Prostate gland (tissue), 2 donors: ENCODE measurements at regions not wholly inside any gene's neighbourhood (a gene's known extent, or its start where the extent isn't known, plus 50 kb on each side); places are given as distances from the start of the nearest gene placed in this dataset.

Source experiments
- DNase-seq: peaks from one replicate; pipeline ENCODE4 v3.0.0-alpha.2; 2019; ENCODE audit warnings: low spot score
- H3K27ac ChIP-seq, 2 donors: fragments of 200-600 bp; sonication (generic); 2 replicates each; pipeline ENCODE4 v1.5.1; 2017 to 2019
- H3K27me3 ChIP-seq: fragments of 200-600 bp; sonication (generic); replicated peaks from 2 replicates; pipeline ENCODE4 v1.5.1; 2019; ENCODE audit not compliant: insufficient read depth
- H3K36me3 ChIP-seq, 2 donors: fragments of 200-600 bp; sonication (generic); 1 replicate in 1 of 2; 2 replicates in 1 of 2; pipeline versions ENCODE4 v1.5.1 to v1.8.1; 2017 to 2019
- H3K4me1 ChIP-seq: fragments of 200-600 bp; sonication (generic); replicated peaks from 2 replicates; pipeline ENCODE4 v1.5.1; 2019
- H3K4me3 ChIP-seq, 2 donors: fragments of 200-600 bp; sonication (generic); 2 replicates each; pipeline ENCODE4 v1.5.1; 2017 to 2019
- H3K9me3 ChIP-seq: fragments of 200-600 bp; sonication (generic); 2 replicates; pipeline ENCODE4 v1.5.1; 2017
- POLR2A ChIP-seq: fragments of 450-650 bp; IDR thresholded peaks from one replicate; pipeline ENCODE4 v1.6.1; 2016; ENCODE audit warnings: antibody characterized with exemption, mild to moderate bottlenecking
- POLR2AphosphoS5 ChIP-seq: sonication (generic); formaldehyde crosslinking; IDR thresholded peaks from one replicate; pipeline ENCODE4 v1.6.1; 2017; ENCODE audit warnings: antibody characterized with exemption
- WGBS: methylation state at CpG from one replicate; pipeline ENCODE4 v1.1.5; 2018; 5-methylcytosine and 5-hydroxymethylcytosine counted together
- intact Hi-C: fragments of 100-400 bp; cut with DNase I; formaldehyde crosslinking; loops from one replicate; pipeline ENCODE4 v1.14.2; 2022
- TF ChIP-seq, protein P1 (sequence below), 4 experiments: fragments of 200-600 bp in 2 of 4; fragments of 450-650 bp in 2 of 4; sonication (generic) in 2 of 4; IDR thresholded peaks; 1 replicate in 3 of 4; 2 replicates in 1 of 4; pipeline ENCODE4 v1.5.1; 2016 to 2019; ENCODE audit warnings: antibody characterized with exemption in 4 of 4, mild to moderate bottlenecking in 2 of 4, moderate library complexity in 2 of 4

DNA sequence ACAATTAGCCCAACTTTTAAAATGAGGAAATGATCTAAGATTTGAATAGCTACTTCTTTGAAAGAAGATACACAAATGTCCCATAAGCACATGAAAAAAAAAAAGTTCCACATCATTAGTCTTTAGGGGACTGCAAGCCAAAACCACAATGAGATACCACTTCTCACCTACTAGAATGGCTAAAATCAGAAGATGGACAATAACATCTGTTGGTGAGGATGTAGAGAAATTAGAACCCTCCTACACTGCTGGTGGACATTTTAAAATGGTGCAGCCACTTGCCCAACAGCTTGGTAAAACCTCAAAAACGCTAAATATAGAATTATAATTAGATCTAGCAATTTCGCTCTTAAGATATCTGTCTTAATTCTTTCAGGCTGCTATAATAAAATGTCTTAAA is 77.1 kb downstream of the MEX3B start:
- no peaks in the 10 kb centered on the region for H3K27me3 ChIP-seq

DNA sequence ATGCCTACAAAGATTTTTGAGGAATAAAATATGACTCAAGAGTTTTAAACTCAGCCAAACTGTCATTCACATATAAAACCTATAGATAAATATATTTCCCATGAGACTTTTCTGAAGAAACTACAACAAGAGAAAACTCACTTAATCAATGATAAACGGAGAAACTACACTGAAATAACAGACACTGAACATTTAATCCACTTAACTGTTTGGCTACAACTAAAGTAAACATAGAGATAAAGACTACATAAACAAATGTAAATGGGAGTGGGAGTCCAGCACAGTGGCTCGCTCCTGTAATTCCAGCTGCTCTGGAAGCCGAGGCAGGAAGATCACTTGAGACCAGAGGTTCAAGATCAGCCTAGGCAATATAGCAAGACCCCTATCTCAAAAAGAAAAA is 79.2 kb downstream of the MEX3B start:
- intact Hi-C loops: no loop called here
- WGBS: 44% methylated on average over 3 of the region's 3 CpGs
- no peaks in the 10 kb centered on the region for H3K9me3 ChIP-seq

More for the DNA sequence above, 77.1 kb downstream of the MEX3B start:
- 90% methylated on average over 2 of the region's 2 CpGs for WGBS
- intact Hi-C loops: no loop called here
- H3K4me3 ChIP-seq: no peak overlapping the region
- no peak for DNase-seq
- H3K9me3 ChIP-seq: no peaks in the 10 kb centered on the region
- no peak for TF ChIP-seq POLR2AphosphoS5
- TF ChIP-seq POLR2A: no peak
- TF ChIP-seq, protein P1, sequence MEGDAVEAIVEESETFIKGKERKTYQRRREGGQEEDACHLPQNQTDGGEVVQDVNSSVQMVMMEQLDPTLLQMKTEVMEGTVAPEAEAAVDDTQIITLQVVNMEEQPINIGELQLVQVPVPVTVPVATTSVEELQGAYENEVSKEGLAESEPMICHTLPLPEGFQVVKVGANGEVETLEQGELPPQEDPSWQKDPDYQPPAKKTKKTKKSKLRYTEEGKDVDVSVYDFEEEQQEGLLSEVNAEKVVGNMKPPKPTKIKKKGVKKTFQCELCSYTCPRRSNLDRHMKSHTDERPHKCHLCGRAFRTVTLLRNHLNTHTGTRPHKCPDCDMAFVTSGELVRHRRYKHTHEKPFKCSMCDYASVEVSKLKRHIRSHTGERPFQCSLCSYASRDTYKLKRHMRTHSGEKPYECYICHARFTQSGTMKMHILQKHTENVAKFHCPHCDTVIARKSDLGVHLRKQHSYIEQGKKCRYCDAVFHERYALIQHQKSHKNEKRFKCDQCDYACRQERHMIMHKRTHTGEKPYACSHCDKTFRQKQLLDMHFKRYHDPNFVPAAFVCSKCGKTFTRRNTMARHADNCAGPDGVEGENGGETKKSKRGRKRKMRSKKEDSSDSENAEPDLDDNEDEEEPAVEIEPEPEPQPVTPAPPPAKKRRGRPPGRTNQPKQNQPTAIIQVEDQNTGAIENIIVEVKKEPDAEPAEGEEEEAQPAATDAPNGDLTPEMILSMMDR (IDR thresholded peaks at IDR 0.05): no peak
- no peak overlapping the region for H3K27ac ChIP-seq
- H3K4me1 ChIP-seq: no peaks in the 10 kb centered on the region
- H3K36me3 ChIP-seq: no peaks in the 10 kb centered on the region

DNA sequence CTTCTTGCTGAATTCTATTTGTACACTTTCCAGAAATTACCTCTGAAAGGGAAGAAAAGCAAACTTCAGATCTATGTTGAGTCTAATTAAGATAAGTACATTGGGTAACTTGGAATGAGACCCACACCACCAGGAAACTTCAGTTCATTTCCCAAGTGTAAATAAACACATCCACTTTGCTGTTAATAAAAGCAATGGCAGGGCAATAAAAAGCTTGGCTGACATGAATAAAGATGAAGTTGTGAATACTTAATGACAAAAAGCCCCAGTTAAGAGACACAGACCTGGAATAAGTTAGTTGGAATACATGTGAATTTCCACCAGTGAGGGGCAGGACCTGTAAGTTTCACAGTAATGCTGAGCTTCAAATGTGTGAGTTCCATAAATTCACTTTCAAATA is 83.3 kb downstream of the MEX3B start:
- TF ChIP-seq, protein P1 (IDR thresholded peaks at IDR 0.05): no peak
- no peak for TF ChIP-seq POLR2A
- no peak for TF ChIP-seq POLR2AphosphoS5
- no peak for DNase-seq
- H3K9me3 ChIP-seq: no peaks in the 10 kb centered on the region
- no peak overlapping the region for H3K4me3 ChIP-seq
- no peaks in the 10 kb centered on the region for H3K4me1 ChIP-seq
- intact Hi-C loops: no loop called here
- no peaks in the 10 kb centered on the region for H3K36me3 ChIP-seq
- no peaks in the 10 kb centered on the region for H3K27me3 ChIP-seq
- H3K27ac ChIP-seq: no peak overlapping the region

More for the DNA sequence above, 79.2 kb downstream of the MEX3B start:
- no peak for DNase-seq
- H3K4me3 ChIP-seq: no peak overlapping the region
- H3K36me3 ChIP-seq: no peaks in the 10 kb centered on the region
- no peak overlapping the region for H3K27ac ChIP-seq
- TF ChIP-seq, protein P1 (IDR thresholded peaks at IDR 0.05): no peak
- TF ChIP-seq POLR2AphosphoS5: no peak
- no peak for TF ChIP-seq POLR2A
- H3K27me3 ChIP-seq: no peaks in the 10 kb centered on the region
- H3K4me1 ChIP-seq: no peaks in the 10 kb centered on the region

- H3K4me3 ChIP-seq: no peak overlapping the region
- no peaks in the 10 kb centered on the region for H3K9me3 ChIP-seq
- H3K4me1 ChIP-seq: no peaks in the 10 kb centered on the region
- H3K27ac ChIP-seq: no peak overlapping the region
- H3K36me3 ChIP-seq: no peaks in the 10 kb centered on the region
- TF ChIP-seq, protein P1 (IDR thresholded peaks at IDR 0.05): no peak
- TF ChIP-seq POLR2AphosphoS5: no peak
- no peak for TF ChIP-seq POLR2A
- intact Hi-C loops: no loop called here
- H3K27me3 ChIP-seq: no peaks in the 10 kb centered on the region
- WGBS: 62% methylated on average over 3 of the region's 3 CpGs
- no peak for DNase-seq
These were observed 86.6 kb downstream of the MEX3B start for GRCh38 chr15:81959196-81959595.

- no peak for DNase-seq
These were observed 88.1 kb downstream of the MEX3B start for GRCh38 chr15:81957698-81958097.

More at GRCh38 chr15:81957698-81958097, 88.1 kb downstream of the MEX3B start:
- Histone ChIP-seq H3K4me1 (no peaks in the 10 kb centered on the region), H3K4me3 (no peak overlapping the region), H3K36me3 (no peaks in the 10 kb centered on the region), H3K27ac (no peak overlapping the region), H3K27me3 (no peaks in the 10 kb centered on the region), H3K9me3 (no peaks in the 10 kb centered on the region)
- TF ChIP-seq, protein P1 (IDR thresholded peaks at IDR 0.05): no peak
- no peak for TF ChIP-seq POLR2AphosphoS5
- TF ChIP-seq POLR2A: no peak
- intact Hi-C loops: no loop called here
- WGBS: 94% methylated on average over 4 of the region's 4 CpGs
